IPS-NIHi11 (cell line): ENCODE measurements at regions not wholly inside any gene's neighbourhood (a gene's known extent, or its start where the extent isn't known, plus 50 kb on each side); places are given as distances from the start of the nearest gene placed in this dataset.
A peak's percentile ranks its signal among the peaks of the same experiment; 100 is the strongest.

Experiments
- DNase-seq: peaks from one replicate; pipeline ENCODE4 v3.0.0; 2012; ENCODE audit warnings: mixed read lengths, low spot score

DNA sequence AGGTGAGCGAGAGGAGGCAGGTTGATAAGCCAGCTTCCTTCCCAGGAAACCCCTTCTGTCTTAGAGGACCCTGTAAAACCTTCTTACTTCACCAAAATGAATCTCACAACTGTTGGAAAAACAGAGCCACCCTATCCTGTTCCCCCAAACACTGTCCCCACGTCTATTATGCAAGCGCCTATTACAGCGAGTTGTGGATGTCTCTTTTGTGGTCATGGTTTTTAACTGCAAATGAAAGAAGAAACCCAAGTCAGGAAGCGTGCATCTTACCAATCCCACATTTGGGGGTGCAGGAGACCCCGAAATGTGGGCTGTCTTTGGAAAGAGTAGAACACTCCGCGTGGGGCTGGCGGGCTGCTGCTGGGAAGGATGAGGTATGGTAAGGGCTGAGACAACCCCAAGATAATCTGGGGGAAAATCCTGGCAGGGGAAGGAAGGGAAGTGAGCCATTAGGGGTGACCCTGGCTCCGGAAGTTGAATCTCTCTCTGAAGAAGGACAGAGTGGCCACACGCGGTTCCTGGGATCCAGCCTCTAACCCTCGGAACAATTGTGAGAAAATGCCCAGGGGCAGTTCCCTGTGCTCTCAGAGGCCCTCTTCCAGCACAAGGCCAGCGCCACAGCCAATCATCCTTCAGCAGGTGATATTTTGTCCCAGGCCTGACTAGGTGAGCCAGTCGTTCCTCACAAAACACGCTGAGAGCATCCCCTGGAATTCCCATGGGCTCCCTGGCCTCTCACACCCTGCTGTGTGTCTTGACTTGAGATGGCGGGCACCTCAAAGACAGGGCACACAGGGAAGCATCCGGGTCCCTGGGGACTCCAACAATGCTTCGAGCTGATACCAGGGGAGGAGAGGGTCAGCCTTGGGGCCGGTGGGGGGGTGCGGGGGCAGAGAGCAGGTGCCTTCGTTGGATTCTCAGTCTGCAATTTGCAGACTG lies 168.5 kb upstream of the IRF2BP2 start:
- DNase-seq, result peak; percentile 59

DNA sequence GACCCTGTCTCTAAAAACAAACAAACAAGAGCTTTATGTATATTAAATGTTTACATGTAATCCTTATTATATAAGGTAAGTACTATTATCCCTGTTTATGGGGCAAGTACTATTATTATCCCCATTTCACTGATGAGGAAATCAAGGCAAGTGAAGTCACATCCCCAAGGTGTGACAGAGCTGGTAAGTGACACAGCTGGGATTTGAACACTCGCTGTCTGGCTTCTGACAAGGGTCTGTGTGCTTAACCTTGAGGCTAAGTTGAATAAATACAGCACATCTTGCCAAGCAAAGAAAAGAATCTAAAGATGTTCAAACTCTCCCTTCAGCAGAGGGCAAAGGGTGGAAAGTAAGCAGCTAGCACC lies 167.9 kb upstream of the IRF2BP2 start:
- DNase-seq, result no peak

DNA sequence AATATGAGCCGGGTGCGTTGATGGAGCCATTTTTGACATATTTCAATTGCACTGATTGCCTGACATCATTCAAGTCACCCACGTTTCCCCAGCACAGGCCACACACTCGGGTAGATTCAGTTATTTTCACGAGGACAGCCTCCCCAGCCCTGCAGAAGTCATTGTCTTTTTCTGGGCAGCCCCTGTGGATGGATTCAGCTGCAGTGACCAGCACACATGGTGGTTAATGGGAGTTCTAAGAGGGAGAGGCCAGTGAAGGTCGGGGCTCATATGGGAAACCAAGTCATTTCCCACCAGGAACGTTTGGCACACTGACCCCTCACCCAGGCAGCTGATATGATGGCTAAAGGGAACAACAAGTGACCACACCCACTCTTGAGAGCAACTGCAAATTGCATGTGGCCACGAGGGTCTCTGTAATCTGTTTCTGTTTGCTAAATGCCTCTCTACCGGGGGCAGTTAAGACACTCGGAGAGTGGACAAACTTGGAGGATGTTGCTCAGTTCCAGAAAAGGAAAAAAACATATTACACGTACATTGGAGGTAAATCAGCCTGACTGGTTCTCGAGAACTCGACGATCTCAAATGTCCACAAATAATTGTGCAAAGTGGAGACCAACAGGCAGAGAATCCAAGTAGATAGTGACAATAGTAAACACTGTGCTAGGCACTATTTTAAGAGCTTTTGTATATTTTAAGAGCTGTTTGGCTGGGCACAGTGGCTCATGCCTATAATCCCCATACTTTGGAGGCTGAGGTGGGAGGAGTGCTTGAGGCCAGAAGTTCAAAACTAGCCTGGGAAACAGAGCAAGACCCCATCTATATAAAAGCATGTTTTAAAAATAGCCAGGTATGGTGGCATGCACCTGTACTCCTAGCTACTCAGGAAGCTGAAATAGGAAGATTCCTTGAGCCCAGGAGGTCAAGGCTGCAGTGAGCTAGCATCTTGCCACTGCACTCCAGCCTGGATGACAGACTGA lies 167.2 kb upstream of the IRF2BP2 start:
- no peak for DNase-seq

DNA sequence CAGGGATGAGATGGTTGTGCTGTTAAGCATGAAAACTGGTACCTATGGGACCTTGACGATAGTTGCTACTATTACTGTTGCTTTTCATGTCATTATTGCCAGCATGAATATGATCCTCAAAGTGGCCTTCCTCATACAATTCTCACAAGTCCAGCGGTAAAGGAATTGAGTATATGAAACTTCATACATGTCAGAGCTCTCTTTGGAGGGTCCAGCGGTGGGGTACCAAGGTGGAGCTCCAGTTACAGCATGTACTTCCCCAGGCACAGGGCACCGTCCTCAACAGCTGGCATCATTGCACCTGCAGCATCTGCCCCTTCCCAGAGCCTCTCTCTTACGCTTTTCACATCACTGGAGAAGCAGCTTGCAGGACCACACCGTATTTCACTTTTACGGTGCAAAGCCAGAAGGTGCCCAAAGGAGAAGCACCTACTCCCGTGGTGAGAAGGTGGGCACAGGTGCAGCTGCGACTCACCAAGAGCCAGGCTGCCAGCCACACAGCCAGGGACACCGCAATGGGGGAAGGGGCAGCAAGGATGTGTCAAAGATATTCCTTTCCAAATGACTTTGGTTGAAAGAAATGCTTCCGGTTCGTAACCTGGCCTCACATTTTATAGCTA lies 166.4 kb upstream of the IRF2BP2 start:
- DNase-seq, result no peak

DNA sequence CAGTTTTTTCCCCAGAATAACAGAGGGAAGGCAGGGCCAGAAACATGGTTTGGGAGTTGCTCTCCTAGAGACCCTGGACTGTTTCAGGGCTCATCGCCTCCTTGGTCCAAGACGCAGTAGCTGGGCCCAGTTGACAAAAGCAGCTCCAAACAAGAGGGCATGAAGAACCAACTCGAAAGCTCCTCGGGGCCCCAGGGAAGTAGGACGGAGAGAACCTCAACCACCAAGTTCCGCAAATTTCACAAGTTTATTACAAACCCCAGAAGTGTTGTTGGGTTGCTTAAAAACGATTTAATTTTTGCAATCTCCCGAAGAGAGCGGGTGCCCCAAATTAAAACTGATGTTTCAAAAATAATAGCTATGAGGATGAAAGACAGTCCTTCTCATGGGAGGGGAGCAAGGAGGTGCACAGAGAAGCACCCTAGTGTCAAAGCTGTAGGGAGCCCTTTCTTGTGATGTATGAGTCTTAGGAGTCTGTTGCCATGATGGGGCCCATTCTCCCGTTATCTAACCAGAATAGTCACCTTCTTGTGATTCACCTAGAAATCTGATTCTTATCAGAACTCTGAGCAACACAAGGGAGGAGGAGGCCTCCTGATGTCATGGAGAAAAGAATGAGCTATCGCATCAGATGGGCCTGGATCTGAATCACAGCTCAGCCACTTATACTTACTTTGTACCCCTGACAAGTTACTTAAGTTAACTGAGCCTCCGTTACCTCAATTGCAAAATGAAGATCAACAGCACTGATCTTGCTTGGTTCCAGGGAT lies 165.7 kb upstream of the IRF2BP2 start:
- DNase-seq, result no peak

DNA sequence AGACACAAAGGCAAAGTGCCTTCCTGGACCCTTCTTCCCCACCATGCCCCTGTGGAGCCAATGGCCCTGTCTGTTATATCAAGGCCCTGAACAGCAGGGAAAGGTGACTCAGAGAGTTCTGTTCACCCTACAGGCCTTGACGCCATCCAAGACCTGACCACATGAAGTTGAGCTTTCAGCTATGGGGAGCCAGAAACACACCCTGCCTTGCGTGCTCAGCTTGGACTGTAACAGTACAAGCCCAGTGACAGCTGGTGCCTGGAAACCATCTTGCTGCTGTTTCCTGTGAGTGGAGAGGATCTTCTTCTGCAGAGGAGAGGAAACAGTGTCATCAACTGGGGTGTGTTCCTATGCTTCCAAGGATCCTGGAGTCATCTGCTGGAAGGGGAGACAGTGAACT lies 165.0 kb upstream of the IRF2BP2 start:
- DNase-seq, result no peak

DNA sequence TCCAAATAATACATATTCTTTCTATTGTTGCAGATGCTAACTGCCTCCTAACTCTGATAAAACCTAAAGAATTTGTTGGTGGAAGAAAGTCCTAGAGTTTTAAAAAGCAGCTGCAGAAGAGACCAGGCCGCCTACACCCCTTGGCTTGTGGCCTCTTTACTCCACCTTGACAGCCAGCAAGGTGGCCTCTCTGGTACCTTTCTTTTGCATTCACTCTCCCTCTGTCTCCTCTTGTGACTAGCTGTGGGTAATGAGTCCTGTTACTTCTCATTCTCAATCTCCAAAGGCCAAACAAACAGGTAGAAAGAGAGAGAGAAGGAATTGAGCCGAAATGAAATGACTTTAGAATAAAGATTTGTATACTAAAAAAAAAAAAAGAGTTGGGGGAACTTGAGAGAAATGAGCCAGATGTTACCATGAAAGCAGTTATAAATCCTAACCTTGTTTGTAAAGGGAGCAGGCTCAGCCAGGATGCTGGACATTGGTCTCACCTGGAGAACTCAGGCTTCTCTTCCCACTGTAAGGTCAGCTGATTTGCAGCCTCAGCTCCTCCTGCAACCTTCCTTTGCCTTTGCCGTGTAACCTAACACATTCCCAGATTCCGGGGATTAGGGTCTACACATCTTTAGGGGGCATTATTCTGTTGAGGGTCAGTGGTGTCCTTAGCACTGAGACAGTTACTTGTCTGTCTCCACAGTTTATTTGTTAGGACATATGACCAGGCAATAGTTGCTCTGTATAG lies 164.1 kb upstream of the IRF2BP2 start:
- no peak for DNase-seq

DNA sequence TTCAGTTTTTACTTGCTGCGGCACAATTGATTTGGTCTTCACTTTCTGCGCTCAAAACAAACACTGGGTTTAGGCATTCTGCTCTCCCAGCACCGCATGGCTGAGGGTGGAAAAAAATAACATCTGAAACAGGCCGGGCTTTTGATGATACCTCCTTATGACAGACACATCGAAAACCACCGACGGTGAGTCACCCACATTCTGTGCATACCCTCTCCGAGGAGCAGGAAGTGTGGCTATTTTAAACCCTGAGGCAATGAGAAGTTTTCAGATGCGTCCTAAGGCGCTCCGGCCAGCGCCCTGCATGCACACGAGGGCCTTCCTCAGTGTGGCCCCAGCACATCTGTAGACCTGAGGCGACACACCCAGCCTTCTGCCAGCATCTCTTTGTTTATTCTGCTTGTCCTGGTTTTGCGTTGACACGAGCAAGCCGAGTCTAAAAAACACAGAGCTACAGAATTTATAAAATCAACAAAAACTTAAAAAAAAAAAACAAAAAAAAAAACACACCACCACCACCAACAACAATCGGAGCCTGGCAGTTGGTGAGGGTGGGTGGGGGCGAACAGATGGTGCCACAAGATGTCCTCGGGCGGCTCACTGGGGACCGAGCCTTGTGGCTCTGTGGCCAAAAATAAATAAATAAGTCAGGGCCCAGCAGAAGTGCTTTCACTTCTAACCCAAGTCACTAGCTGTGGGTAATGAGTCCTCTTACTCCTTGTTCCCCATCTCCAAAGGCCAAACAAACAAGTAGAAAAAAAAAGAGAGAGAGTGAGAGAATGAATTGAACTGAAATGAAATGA lies 162.6 kb upstream of the IRF2BP2 start:
- DNase-seq, result peak; percentile 43

DNA sequence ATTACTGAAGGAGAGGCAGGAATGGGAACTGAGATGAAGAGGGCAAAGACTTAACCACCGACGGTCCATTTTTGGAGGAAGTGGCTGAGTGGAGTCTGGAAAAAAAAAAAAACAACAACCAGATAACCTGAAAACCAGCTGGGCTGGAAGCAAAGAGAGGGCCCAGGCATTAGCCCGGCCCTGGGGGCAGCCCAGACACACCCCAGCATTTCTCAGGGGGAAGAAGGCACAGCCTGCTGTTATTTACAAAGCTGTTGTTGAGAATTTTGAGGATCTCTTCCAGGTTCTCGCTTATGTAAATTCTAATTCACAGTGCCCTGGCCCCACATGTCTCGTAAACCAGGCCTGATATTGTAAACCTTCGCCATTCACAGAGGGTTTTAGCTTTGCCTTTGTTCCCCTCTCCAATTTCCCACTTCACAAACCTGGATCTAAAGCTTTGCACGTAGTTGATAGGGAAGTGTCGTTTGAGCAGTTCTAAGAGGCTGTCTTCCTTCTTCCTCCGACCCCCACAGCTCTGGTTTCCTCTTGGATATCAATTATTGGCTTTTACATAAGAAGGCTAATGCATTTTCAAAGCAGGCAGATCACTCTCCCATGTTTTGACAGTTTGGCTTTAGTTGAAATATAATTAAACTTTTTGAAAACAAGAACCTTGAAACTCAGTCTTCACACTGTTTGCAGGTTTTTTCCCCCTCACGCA lies 161.8 kb upstream of the IRF2BP2 start:
- no peak for DNase-seq

DNA sequence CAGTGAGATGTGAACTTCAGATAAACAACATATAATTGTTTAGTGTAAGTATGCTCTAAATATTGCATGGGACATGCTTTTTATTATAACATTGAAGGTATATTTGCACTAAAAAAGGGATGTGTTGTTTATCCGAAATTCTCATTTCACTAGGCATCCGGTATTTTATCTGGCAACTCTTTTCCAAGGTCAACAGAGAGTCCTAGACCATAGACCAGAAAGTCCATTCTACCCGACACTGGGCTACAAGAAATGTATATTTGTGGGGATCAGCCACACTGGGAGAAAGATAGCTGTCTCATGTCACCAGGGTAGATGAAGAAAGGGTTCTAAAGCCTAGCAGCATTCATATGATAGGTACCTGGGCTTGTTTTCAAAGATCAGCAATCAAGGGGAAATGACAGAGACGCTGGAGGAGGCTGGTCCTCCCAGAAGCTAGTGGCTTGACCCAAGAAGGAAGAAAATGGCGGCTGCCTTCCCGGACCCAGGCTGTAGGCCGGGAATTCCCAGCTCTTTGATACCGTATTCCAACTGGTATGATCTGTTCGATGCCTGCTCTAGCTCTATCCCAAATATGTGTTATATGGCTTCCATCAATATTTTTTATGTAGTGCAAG lies 161.1 kb upstream of the IRF2BP2 start:
- DNase-seq, result no peak

DNA sequence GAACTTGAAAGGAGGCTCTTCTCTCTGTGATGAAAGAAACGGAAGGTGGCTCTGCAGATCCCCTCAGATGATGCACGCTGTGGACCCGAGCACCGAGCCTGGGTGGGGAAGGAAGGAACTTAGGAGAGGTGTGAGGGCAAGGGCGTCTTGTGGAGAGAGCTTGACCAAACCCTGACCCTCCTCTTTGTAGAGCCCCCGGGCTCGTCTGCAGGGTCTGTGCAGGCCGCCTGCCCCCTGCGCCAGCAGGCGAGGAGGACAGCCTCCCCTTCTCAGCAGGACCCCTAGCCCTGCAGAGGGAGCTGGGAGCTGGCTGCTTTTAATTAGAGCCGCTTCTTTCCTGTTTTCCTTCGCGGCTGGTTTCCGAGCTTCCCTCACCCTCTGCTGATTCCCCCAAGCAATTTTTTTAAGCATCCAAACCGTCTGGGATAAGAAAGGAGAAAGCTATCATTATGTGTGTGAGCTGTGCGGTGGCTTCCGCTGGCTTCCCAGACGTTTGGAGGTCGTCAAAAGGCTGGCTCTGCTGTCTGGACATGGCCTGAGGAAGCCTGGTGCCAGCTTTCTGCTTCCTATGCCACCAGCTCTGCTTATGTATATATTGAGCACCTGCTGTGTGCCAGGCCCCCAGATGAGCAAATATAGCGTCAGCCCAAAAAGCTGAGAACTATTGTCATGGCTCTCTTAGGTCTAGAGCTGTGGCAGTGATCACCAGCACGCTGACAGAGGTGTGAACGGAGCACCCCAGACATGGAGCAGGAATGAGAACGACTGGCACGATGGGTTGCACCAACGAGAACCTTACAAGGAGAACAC lies 160.2 kb upstream of the IRF2BP2 start:
- DNase-seq, result peak; percentile 47

DNA sequence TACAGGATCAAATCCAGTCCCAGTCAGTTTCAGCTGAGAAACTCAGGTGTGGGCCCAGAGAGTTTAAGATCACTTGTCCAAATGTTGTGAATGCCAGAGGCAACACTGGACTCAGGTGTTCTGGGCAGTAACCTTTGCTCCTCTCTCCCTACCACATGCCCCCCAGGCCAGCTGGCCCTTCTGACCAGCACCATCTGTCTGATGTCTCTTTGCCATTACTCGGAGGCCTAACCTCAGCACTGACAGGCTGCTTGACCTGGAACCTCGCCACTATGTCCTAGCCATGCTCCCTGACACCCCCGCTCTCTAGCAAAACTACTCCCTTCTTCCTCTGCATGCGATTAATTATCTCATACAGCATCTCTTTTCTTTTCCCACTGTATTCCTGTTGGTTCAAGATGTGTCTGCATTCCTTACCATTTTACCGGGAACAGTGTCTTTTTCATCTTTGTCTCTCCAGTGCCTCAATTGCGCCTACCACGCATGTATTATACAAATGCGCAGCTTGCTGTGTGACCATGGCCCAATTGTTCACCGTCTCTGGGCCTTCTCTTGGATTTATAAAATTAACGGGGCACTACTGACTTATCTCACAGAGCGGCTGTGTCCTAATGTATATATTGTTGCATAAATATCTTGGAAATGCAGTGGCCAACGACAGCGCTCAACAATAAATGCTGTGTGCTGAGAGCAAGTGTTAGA lies 159.5 kb upstream of the IRF2BP2 start:
- DNase-seq, result no peak

DNA sequence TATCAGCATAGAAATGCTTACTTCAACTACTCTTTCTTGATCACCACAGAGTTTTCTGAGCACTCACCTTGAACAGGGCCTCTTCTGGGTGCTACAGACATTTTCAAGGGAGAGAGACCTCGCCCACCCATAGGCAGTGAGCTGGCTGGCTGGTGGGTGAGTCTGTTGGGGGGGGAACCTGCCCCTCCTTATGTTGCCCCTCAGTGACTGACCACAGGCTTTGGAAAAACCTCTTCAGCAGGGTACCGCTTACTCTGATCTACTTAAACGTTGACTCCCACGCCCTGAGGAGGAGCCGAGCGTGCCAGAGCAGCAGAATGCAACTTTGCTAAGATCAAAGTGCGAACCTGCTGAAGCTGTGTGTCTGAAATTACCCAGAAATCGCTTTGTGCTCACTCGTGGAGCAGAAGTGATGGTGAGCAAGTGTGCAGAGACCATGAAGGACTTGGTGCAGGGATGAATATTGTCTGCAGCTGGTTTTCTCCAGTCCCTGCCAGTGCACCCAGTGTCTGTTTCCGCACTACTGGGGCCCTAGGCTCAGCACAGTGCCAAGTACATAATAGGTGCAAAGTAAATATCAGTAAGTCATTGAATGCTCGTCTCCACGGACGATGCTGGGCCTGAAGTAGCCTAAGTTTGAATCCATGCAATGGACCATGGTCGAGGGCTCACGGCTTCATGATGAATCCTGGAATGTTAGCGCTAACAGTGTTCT lies 158.7 kb upstream of the IRF2BP2 start:
- DNase-seq, result no peak

DNA sequence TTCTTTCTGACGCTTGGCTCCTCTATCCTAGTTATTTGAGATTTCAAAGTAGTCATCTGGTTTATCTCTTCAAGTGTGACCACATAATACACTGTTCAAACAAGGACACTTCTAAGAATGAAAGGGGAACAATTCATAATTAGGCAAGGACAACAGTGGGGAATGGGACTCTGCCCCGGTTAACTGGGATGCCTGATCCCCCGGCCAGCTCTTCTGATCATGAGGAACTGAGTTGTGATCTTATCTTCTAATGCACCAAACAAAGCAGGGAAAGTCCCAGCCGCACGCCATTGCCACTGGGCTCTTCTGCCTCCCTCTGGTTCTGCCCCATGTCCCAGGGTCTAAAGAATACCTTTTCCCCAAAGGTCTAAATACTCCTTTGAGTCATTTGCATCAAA lies 158.2 kb upstream of the IRF2BP2 start:
- DNase-seq, result no peak

DNA sequence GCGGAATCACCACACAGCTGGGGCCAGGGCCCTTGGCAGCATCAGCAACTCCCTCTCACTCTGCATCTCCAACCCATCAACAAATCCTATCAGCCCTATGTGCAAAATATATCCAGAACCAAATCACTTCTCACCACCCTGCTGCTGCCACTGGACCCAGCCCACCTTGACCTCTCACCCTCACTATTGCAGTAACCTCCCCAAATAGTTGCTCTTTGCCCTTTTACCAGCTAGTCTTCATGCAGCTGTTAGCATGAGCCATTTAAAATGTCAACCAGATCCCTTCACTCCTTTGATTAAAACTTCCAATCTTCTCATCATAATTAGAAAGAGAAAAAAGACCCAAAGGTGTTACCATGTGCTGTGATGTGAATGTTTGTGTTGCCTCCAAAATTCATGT lies 155.7 kb upstream of the IRF2BP2 start:
- no peak for DNase-seq

DNA sequence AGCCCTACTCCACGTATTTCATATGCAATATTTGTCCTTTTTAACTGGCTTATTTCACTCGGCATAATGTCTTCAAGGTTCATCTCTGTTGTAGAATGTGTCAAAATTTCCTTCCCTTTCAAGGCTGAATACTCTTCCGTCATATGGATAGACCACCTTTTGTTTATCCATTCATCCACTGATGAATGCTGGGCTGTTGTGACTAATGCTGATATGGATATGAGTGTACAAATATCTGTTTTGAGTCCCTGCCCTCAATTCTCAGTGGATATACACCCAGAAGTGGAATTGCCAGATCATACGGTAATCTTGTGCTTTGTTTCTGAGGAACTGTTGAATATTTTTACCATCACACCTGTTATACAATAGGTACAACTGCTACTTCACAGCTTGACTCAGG lies 155.2 kb upstream of the IRF2BP2 start:
- no peak for DNase-seq

DNA sequence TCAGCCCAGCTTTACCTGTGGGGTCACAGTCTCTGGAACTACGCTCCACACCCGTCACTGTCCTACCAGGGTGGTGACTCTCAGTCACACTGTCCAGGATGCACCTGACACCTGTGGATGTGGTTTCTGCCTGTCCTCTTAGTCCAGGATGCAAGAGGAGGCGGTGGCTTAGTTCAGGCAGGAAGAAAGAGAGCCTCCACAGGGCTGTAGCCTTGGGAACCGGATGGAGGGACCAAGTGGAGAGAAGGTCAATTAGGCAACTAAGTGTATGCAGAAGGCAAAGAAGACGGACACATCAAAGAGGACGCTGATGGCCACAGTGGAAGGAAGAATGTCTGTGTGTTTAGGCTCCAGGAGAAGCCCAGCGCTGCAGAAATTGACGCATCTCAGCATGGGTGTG lies 153.9 kb upstream of the IRF2BP2 start:
- DNase-seq, result no peak
